ENCODE measurements at regions not wholly inside any gene's neighbourhood (a gene's known extent, or its start where the extent isn't known, plus 50 kb on each side); places are given as distances from the start of the nearest gene placed in this dataset.

DNA sequence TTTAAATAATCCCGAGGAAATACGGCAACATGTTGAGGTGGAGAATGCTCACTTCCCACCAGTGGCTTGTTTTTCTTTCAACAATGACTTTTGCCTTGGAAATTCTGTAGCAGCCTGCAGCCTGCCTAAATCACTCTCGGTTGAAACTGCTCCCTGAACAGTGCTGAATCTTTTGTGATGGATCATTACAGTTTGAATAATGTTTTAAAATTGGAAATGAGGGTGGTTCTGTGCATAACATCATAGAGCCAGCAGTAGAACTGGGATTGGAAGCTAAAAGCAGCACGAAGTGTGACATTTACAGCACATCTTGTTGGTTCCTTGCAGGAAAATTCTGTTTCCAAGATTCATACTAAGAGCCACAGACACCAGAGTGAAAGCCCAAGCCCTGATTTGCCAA, 74.1 kb upstream of the GPR12 start:
- DNase-seq = no peak
- Histone ChIP-seq H3K9me3 (ENCODE audit: control insufficient read depth, low read depth, low read length) (no peaks in the 10 kb centered on the region), H3K27ac (ENCODE audit: low read length) (no peak overlapping the region), H3K4me3 (ENCODE audit: low read length) (no peak overlapping the region), H3K36me3 (ENCODE audit: control insufficient read depth, insufficient read depth, low read length) (no peaks in the 10 kb centered on the region), H3K4me1 (ENCODE audit: control insufficient read depth, insufficient read depth, low read length) (no peaks in the 10 kb centered on the region), H3K27me3 (ENCODE audit: control insufficient read depth, insufficient read depth, low read length) (peaks cover 3% of the 10 kb centered on the region)
- 0% methylated on average over 2 of the region's 4 CpGs for WGBS (ENCODE audit: insufficient coverage, low lambda C conversion rate)

- Histone ChIP-seq H3K36me3 (ENCODE audit: control insufficient read depth, insufficient read depth, low read length) (no peaks in the 10 kb centered on the region), H3K27me3 (ENCODE audit: control insufficient read depth, insufficient read depth, low read length) (peaks cover 3% of the 10 kb centered on the region), H3K27ac (ENCODE audit: low read length) (no peak overlapping the region), H3K4me1 (ENCODE audit: control insufficient read depth, insufficient read depth, low read length) (no peaks in the 10 kb centered on the region), H3K4me3 (ENCODE audit: low read length) (no peak overlapping the region), H3K9me3 (ENCODE audit: control insufficient read depth, low read depth, low read length) (no peaks in the 10 kb centered on the region)
- WGBS (ENCODE audit: insufficient coverage, low lambda C conversion rate) = 88% methylated on average over 1 of the region's 6 CpGs
- DNase-seq = no peak
Measured at GRCh38 chr13:26831336-26831908, 70.8 kb upstream of the GPR12 start.

GRCh38 chr13:26829716-26830115, 69.1 kb upstream of the GPR12 start:
- H3K27me3 ChIP-seq (ENCODE audit: control insufficient read depth, insufficient read depth, low read length) = no peaks in the 10 kb centered on the region
- H3K36me3 ChIP-seq (ENCODE audit: control insufficient read depth, insufficient read depth, low read length) = no peaks in the 10 kb centered on the region
- H3K27ac ChIP-seq (ENCODE audit: low read length) = no peak overlapping the region
- DNase-seq = no peak
- no peaks in the 10 kb centered on the region for H3K4me1 ChIP-seq (ENCODE audit: control insufficient read depth, insufficient read depth, low read length)
- no CpG with 5 or more reads among the region's 4 CpGs for WGBS (ENCODE audit: insufficient coverage, low lambda C conversion rate)
- H3K4me3 ChIP-seq (ENCODE audit: low read length) = no peak overlapping the region
- H3K9me3 ChIP-seq (ENCODE audit: control insufficient read depth, low read depth, low read length) = no peaks in the 10 kb centered on the region

- Histone ChIP-seq H3K27ac (ENCODE audit: low read length) (no peak overlapping the region), H3K9me3 (ENCODE audit: control insufficient read depth, low read depth, low read length) (peaks cover 3% of the 10 kb centered on the region), H3K36me3 (ENCODE audit: control insufficient read depth, insufficient read depth, low read length) (no peaks in the 10 kb centered on the region), H3K27me3 (ENCODE audit: control insufficient read depth, insufficient read depth, low read length) (no peaks in the 10 kb centered on the region), H3K4me1 (ENCODE audit: control insufficient read depth, insufficient read depth, low read length) (no peaks in the 10 kb centered on the region), H3K4me3 (ENCODE audit: low read length) (no peak overlapping the region)
- WGBS (ENCODE audit: insufficient coverage, low lambda C conversion rate) = 25% methylated on average over 1 of the region's 1 CpG
- DNase-seq = no peak
Measured at GRCh38 chr13:26824581-26824980, 64.0 kb upstream of the GPR12 start.

GRCh38 chr13:26822146-26822545, 61.6 kb upstream of the GPR12 start:
- H3K27me3 ChIP-seq (ENCODE audit: control insufficient read depth, insufficient read depth, low read length) = no peaks in the 10 kb centered on the region
- H3K4me1 ChIP-seq (ENCODE audit: control insufficient read depth, insufficient read depth, low read length) = no peaks in the 10 kb centered on the region
- H3K9me3 ChIP-seq (ENCODE audit: control insufficient read depth, low read depth, low read length) = peaks cover 3% of the 10 kb centered on the region
- DNase-seq = no peak
- no peak overlapping the region for H3K27ac ChIP-seq (ENCODE audit: low read length)
- no peak overlapping the region for H3K4me3 ChIP-seq (ENCODE audit: low read length)
- no peaks in the 10 kb centered on the region for H3K36me3 ChIP-seq (ENCODE audit: control insufficient read depth, insufficient read depth, low read length)

DNA sequence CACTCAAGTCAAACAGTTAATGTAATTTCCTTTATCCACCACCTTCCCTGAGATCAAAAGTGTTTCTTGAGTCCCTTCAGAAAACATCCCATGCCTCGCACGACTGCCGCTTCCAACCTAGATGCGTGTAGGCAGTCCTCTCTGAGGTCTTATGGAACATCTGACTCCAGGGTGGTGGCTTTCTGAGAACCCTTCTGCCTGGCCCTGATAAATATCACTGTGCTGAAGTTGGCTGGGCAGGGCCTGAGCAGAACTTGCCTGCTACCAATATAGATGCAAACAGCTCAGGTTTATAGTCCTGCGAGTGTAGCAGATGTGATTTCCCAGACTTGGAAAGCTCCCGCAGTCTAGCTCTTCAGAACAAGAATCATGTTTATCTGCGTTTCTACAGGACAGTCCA, 61.1 kb upstream of the GPR12 start:
- Histone ChIP-seq H3K36me3 (ENCODE audit: control insufficient read depth, insufficient read depth, low read length) (no peaks in the 10 kb centered on the region), H3K9me3 (ENCODE audit: control insufficient read depth, low read depth, low read length) (peaks cover 3% of the 10 kb centered on the region), H3K27me3 (ENCODE audit: control insufficient read depth, insufficient read depth, low read length) (no peaks in the 10 kb centered on the region), H3K4me1 (ENCODE audit: control insufficient read depth, insufficient read depth, low read length) (no peaks in the 10 kb centered on the region), H3K27ac (ENCODE audit: low read length) (no peak overlapping the region), H3K4me3 (ENCODE audit: low read length) (no peak overlapping the region)
- no CpG with 5 or more reads among the region's 7 CpGs for WGBS (ENCODE audit: insufficient coverage, low lambda C conversion rate)
- DNase-seq = no peak

DNA sequence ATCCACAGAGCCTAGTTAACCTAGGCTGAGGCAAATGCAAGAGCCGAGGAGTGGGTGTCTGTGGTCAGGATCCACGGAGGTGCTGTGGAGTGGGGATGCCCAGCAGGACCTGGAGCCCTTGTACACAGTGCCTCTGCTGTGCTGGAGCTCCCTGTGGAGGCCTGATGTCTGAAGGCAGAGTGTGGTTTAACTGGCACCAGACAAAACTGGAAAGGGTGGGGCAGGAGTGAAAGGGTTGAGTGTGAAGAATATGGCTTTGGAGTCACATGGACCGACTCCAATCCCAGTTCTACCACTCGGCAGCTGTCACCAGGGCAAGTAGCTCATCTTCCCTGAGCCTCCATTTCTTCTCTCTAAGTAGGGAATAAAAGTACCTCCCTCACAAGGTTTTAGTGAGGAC, 60.3 kb upstream of the GPR12 start:
- DNase-seq = no peak
- peaks cover 3% of the 10 kb centered on the region for H3K9me3 ChIP-seq (ENCODE audit: control insufficient read depth, low read depth, low read length)
- no peaks in the 10 kb centered on the region for H3K36me3 ChIP-seq (ENCODE audit: control insufficient read depth, insufficient read depth, low read length)
- WGBS (ENCODE audit: insufficient coverage, low lambda C conversion rate) = no CpG with 5 or more reads among the region's 4 CpGs
- no peaks in the 10 kb centered on the region for H3K27me3 ChIP-seq (ENCODE audit: control insufficient read depth, insufficient read depth, low read length)
- H3K27ac ChIP-seq (ENCODE audit: low read length) = no peak overlapping the region
- no peaks in the 10 kb centered on the region for H3K4me1 ChIP-seq (ENCODE audit: control insufficient read depth, insufficient read depth, low read length)
- no peak overlapping the region for H3K4me3 ChIP-seq (ENCODE audit: low read length)

- Histone ChIP-seq H3K4me1 (ENCODE audit: control insufficient read depth, insufficient read depth, low read length) (no peaks in the 10 kb centered on the region), H3K9me3 (ENCODE audit: control insufficient read depth, low read depth, low read length) (peaks cover 3% of the 10 kb centered on the region), H3K27me3 (ENCODE audit: control insufficient read depth, insufficient read depth, low read length) (no peaks in the 10 kb centered on the region), H3K4me3 (ENCODE audit: low read length) (no peak overlapping the region), H3K36me3 (ENCODE audit: control insufficient read depth, insufficient read depth, low read length) (no peaks in the 10 kb centered on the region), H3K27ac (ENCODE audit: low read length) (no peak overlapping the region)
- WGBS (ENCODE audit: insufficient coverage, low lambda C conversion rate) = no CpG with 5 or more reads among the region's 3 CpGs
- no peak for DNase-seq
Measured at GRCh38 chr13:26819046-26819445, 58.5 kb upstream of the GPR12 start.

DNA sequence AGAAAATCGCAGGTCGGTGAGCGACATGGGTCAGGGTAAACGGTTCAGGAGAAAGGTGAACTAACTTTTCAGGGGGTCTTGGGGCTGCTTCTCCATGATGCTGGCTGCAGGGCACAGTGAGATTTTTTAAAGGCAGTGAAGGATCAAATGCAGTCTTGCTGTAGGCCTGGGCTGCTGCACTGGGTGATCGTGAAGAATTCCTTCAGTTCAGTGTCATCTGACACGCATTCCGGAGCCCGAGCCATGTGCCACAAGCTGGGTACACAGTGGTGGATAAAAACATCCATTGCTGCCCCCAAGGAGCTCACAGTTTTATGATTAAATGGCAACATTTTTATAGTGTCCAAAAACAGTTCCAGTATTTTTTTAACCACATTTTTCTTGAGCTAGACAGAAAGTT, 56.3 kb upstream of the GPR12 start:
- H3K27me3 ChIP-seq (ENCODE audit: control insufficient read depth, insufficient read depth, low read length) = no peaks in the 10 kb centered on the region
- no peak overlapping the region for H3K4me3 ChIP-seq (ENCODE audit: low read length)
- DNase-seq = no peak
- H3K36me3 ChIP-seq (ENCODE audit: control insufficient read depth, insufficient read depth, low read length) = no peaks in the 10 kb centered on the region
- WGBS (ENCODE audit: insufficient coverage, low lambda C conversion rate) = no CpG with 5 or more reads among the region's 8 CpGs
- H3K9me3 ChIP-seq (ENCODE audit: control insufficient read depth, low read depth, low read length) = peaks cover 3% of the 10 kb centered on the region
- H3K27ac ChIP-seq (ENCODE audit: low read length) = no peak overlapping the region
- no peaks in the 10 kb centered on the region for H3K4me1 ChIP-seq (ENCODE audit: control insufficient read depth, insufficient read depth, low read length)

DNA sequence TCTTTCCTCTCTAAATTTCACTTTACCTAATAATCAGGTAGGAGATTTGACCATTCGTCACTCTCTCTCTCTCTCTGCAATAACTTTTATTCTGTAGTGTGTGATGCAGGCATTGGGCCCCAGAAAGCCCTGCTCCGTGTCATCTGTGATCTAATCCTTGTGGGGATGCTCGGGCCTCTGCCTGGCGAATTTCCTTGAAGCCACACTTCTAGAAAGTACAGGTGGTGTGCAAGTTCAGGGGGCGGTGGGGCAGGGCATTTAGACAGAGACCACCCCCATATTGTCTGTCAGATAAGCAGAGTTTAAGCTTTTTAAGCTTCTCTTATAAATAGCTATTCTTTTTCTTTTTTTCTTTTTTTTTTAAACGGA, 53.4 kb upstream of the GPR12 start:
- H3K9me3 ChIP-seq (ENCODE audit: control insufficient read depth, low read depth, low read length) = no peaks in the 10 kb centered on the region
- H3K4me3 ChIP-seq (ENCODE audit: low read length) = no peak overlapping the region
- no peaks in the 10 kb centered on the region for H3K36me3 ChIP-seq (ENCODE audit: control insufficient read depth, insufficient read depth, low read length)
- no peak overlapping the region for H3K27ac ChIP-seq (ENCODE audit: low read length)
- peaks cover 6% of the 10 kb centered on the region for H3K4me1 ChIP-seq (ENCODE audit: control insufficient read depth, insufficient read depth, low read length)
- 79% methylated on average over 2 of the region's 6 CpGs for WGBS (ENCODE audit: insufficient coverage, low lambda C conversion rate)
- no peaks in the 10 kb centered on the region for H3K27me3 ChIP-seq (ENCODE audit: control insufficient read depth, insufficient read depth, low read length)
- no peak for DNase-seq

GRCh38 chr13:26813321-26813979, 52.9 kb upstream of the GPR12 start:
- WGBS (ENCODE audit: insufficient coverage, low lambda C conversion rate) = 69% methylated on average over 4 of the region's 10 CpGs
- Histone ChIP-seq H3K27me3 (ENCODE audit: control insufficient read depth, insufficient read depth, low read length) (no peaks in the 10 kb centered on the region), H3K9me3 (ENCODE audit: control insufficient read depth, low read depth, low read length) (no peaks in the 10 kb centered on the region), H3K36me3 (ENCODE audit: control insufficient read depth, insufficient read depth, low read length) (no peaks in the 10 kb centered on the region), H3K4me3 (ENCODE audit: low read length) (no peak overlapping the region), H3K27ac (ENCODE audit: low read length) (no peak overlapping the region), H3K4me1 (ENCODE audit: control insufficient read depth, insufficient read depth, low read length) (peaks cover 6% of the 10 kb centered on the region)
- DNase-seq = no peak

All from large intestine (tissue), 3 donors.